ENCODE measurements at regions not wholly inside any gene's neighbourhood (a gene's known extent, or its start where the extent isn't known, plus 50 kb on each side); places are given as distances from the start of the nearest gene placed in this dataset.

DNA sequence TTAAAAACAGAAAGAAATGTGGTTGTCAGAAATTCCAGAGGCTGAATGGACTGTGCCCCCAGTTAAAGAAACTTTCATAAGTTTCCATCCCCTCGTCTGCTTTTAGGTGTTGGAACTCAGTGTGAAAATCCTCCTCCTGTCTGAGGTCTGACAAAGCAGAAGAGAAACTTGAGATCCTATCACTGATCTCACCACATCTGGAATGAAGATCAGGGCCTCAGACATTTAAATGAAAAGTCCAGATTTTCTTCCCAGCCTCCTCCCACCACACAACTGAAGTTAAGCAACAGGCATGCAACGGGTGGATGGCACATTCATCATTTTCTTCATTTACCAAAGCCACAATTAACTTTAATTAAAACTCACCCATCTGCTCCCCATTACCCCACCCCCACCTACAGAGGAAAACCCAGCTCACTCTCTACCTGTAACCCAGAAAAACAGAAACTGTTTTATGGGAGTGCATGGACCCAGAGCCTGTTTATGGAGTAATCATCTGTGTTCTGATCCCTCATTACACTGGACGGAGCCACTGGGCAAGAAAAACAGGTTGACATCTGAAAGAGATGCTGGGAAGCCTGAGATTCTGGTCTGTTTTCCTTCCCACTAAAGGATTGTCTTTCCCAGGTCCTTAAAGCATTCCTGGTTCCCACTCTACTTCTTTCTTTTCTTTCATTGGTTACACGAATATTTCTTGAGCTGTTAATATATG is 58.1 kb upstream of the HOPX start:
- no peaks in the 10 kb centered on the region for H3K9me3 ChIP-seq (replicated peaks in 1 of 3)
- intact Hi-C loops (cut with DNase I): no loop called here
- no peaks in the 10 kb centered on the region for H3K36me3 ChIP-seq (replicated peaks in 1 of 2)
- no peak overlapping the region for H3K27ac ChIP-seq
- no peak for DNase-seq
- H3K4me1 ChIP-seq (replicated peaks in 1 of 2): no peaks in the 10 kb centered on the region
- H3K4me3 ChIP-seq: no peak overlapping the region
- TF ChIP-seq, protein P1, sequence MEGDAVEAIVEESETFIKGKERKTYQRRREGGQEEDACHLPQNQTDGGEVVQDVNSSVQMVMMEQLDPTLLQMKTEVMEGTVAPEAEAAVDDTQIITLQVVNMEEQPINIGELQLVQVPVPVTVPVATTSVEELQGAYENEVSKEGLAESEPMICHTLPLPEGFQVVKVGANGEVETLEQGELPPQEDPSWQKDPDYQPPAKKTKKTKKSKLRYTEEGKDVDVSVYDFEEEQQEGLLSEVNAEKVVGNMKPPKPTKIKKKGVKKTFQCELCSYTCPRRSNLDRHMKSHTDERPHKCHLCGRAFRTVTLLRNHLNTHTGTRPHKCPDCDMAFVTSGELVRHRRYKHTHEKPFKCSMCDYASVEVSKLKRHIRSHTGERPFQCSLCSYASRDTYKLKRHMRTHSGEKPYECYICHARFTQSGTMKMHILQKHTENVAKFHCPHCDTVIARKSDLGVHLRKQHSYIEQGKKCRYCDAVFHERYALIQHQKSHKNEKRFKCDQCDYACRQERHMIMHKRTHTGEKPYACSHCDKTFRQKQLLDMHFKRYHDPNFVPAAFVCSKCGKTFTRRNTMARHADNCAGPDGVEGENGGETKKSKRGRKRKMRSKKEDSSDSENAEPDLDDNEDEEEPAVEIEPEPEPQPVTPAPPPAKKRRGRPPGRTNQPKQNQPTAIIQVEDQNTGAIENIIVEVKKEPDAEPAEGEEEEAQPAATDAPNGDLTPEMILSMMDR (IDR thresholded peaks at IDR 0.05): no peak
- TF ChIP-seq POLR2A (IDR thresholded peaks at IDR 0.05): no peak
- no peaks in the 10 kb centered on the region for H3K27me3 ChIP-seq
- WGBS, 4 donors: 47 to 71% (median 53%) methylated on average over 4 of the region's 4 CpGs

DNA sequence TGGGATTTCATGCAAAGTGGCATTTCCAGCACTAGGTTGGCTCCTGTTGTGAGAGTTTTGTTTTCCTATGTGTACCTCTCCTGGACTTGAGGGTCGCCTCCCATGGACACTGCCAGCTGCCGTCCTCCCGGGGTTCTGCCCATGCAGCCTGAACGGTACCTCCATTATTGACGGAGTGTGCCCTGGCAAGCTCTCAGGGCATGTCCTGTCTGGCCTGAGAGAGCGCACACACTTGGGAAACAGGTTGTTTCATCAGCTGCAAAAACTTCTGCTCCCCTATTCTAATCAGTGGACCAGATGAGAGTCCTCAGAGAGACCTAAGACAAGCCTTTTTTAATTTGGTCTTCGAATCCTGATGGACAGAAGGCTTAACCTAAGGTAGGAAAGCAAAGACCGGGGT is 56.6 kb upstream of the HOPX start:
- H3K4me1 ChIP-seq (replicated peaks in 1 of 2): no peaks in the 10 kb centered on the region
- DNase-seq: no peak
- H3K4me3 ChIP-seq: no peak overlapping the region
- H3K27me3 ChIP-seq: no peaks in the 10 kb centered on the region
- H3K27ac ChIP-seq: no peak overlapping the region
- H3K9me3 ChIP-seq (replicated peaks in 1 of 3): no peaks in the 10 kb centered on the region
- TF ChIP-seq POLR2A (IDR thresholded peaks at IDR 0.05): no peak
- TF ChIP-seq, protein P1 (IDR thresholded peaks at IDR 0.05): no peak
- intact Hi-C loops (cut with DNase I): no loop called here
- WGBS, 4 donors: 78 to 96% (median 91%) methylated on average over 8 of the region's 8 CpGs
- H3K36me3 ChIP-seq (replicated peaks in 1 of 2): no peaks in the 10 kb centered on the region

DNA sequence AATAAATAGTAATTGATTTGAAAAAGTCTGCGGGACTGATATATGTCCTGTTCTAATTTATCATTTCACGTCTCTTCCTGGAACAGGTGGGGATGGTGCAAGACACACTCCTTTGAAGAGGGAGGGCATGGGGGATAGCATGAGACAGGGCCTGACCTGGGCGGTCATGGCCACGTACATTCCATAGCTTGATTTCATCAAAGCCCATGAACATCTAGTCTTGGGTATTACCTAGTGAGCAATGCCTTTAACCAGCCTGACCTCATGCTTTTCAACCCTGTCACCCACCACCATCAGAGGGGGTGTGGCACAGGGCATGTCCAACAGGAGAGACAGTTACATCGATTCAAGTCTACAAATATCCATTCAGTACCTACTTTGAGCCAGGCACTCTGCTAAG is 52.3 kb upstream of the HOPX start:
- intact Hi-C loops (cut with DNase I): no loop called here
- no peaks in the 10 kb centered on the region for H3K27me3 ChIP-seq
- H3K9me3 ChIP-seq (replicated peaks in 1 of 3): no peaks in the 10 kb centered on the region
- DNase-seq: no peak
- no peaks in the 10 kb centered on the region for H3K4me1 ChIP-seq (replicated peaks in 1 of 2)
- H3K4me3 ChIP-seq: no peak overlapping the region
- TF ChIP-seq, protein P1 (IDR thresholded peaks at IDR 0.05): no peak
- no peak for TF ChIP-seq POLR2A (IDR thresholded peaks at IDR 0.05)
- 90 to 92% (median 91%) methylated on average over 5 of the region's 5 CpGs for WGBS, 4 donors
- no peaks in the 10 kb centered on the region for H3K36me3 ChIP-seq (replicated peaks in 1 of 2)
- no peak overlapping the region for H3K27ac ChIP-seq

DNA sequence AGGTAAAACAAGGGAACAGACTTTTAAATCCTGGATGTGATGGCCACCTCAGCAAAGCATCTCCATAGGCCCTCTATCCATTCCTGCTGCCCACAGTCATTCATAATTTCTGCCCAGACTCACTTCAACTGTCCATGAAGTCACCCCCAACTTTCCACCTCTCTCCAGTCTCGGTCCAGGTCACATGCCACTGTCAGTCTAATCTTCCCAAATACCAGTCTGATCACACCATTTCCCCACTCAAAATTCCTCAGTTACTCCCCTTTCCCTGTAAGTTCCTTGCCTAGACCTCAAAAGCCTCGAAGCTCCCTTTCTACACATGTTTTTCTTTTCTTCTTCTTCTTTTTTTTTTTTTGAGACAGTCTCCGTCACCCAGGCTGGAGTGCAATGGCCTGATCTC is 51.2 kb upstream of the HOPX start:
- H3K4me3 ChIP-seq: no peak overlapping the region
- intact Hi-C loops (cut with DNase I): no loop called here
- TF ChIP-seq, protein P1 (IDR thresholded peaks at IDR 0.05): no peak
- TF ChIP-seq POLR2A (IDR thresholded peaks at IDR 0.05): no peak
- no peak overlapping the region for H3K27ac ChIP-seq
- H3K36me3 ChIP-seq (replicated peaks in 1 of 2): no peaks in the 10 kb centered on the region
- WGBS, 4 donors: 72 to 82% (median 81%) methylated on average over 3 of the region's 3 CpGs
- H3K27me3 ChIP-seq: no peaks in the 10 kb centered on the region
- no peaks in the 10 kb centered on the region for H3K9me3 ChIP-seq (replicated peaks in 1 of 3)
- DNase-seq: no peak
- H3K4me1 ChIP-seq (replicated peaks in 1 of 2): no peaks in the 10 kb centered on the region
